ENCODE measurements at regions not wholly inside any gene's neighbourhood (a gene's known extent, or its start where the extent isn't known, plus 50 kb on each side); places are given as distances from the start of the nearest gene placed in this dataset.

GRCh38 chr13:84121456-84121855 lies 239.2 kb upstream of the SLITRK1 start:
- Histone ChIP-seq H3F3A (ENCODE audit: low read depth) (no peaks in the 10 kb centered on the region), H2AFZ (ENCODE audit: low read length) (no peak overlapping the region), H3K9me2 (replicated peaks; ENCODE audit: low read depth, low read length) (no peaks in the 10 kb centered on the region), H3K27me3 (ENCODE audit: insufficient read depth, low read length, poor library complexity, severe bottlenecking) (no peaks in the 10 kb centered on the region), H4K20me1 (ENCODE audit: insufficient read depth, low read length, poor library complexity, severe bottlenecking) (no peaks in the 10 kb centered on the region), H3K4me3 (ENCODE audit: low read length, poor library complexity, severe bottlenecking) (no peak overlapping the region), H3K9ac (ENCODE audit: low read depth, low read length, poor library complexity, severe bottlenecking) (no peak overlapping the region), H3K36me3 (ENCODE audit: insufficient read depth, low read length) (no peaks in the 10 kb centered on the region), H3K4me2 (ENCODE audit: low read depth, low read length, poor library complexity, severe bottlenecking) (no peak overlapping the region), H3K9me3 (ENCODE audit: insufficient read depth, low read depth, low read length) (no peaks in the 10 kb centered on the region), H3K4me1 (ENCODE audit: insufficient read depth, low read length, poor library complexity, severe bottlenecking) (peaks cover 9% of the 10 kb centered on the region), H3K79me2 (ENCODE audit: insufficient read depth, low read length) (no peaks in the 10 kb centered on the region)
- TF ChIP-seq, protein P1, sequence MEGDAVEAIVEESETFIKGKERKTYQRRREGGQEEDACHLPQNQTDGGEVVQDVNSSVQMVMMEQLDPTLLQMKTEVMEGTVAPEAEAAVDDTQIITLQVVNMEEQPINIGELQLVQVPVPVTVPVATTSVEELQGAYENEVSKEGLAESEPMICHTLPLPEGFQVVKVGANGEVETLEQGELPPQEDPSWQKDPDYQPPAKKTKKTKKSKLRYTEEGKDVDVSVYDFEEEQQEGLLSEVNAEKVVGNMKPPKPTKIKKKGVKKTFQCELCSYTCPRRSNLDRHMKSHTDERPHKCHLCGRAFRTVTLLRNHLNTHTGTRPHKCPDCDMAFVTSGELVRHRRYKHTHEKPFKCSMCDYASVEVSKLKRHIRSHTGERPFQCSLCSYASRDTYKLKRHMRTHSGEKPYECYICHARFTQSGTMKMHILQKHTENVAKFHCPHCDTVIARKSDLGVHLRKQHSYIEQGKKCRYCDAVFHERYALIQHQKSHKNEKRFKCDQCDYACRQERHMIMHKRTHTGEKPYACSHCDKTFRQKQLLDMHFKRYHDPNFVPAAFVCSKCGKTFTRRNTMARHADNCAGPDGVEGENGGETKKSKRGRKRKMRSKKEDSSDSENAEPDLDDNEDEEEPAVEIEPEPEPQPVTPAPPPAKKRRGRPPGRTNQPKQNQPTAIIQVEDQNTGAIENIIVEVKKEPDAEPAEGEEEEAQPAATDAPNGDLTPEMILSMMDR (conservative IDR thresholded peaks at IDR 0.05; ENCODE audit: low read length): no peak
- TF ChIP-seq EZH2phosphoT487 (IDR thresholded peaks at IDR 0.05; ENCODE audit: borderline replicate concordance): no peak

DNA sequence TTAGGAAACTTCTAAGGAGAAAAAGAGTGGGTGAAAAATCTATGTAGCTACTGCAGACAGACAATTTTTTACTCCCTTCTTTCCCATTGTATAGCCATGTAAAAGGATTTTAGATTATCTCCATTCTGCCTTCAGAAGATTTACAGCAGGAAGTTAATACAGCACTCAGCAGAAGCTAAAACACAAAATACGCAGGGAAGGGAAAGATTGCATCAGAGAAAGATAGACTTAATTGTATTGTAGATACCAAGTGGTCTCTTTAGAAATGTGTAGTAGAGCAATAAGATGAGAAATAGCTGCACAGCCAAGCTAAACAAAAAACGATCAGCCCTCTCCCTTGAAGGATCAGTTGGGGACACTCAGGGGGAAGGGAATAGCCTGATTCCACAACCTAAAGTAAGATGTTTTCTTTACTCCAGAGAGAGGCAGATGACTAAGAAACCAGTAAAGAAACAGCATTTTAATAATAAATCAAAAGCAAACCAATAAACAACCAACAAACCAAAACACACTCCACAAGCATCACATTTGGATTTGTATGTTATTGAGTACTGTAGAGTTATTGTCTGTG lies 236.7 kb upstream of the SLITRK1 start:
- H3K27me3 ChIP-seq (ENCODE audit: insufficient read depth, low read length, poor library complexity, severe bottlenecking): no peaks in the 10 kb centered on the region
- no peaks in the 10 kb centered on the region for H3K79me2 ChIP-seq (ENCODE audit: insufficient read depth, low read length)
- no peak overlapping the region for H3K9ac ChIP-seq (ENCODE audit: low read depth, low read length, poor library complexity, severe bottlenecking)
- no peaks in the 10 kb centered on the region for H4K20me1 ChIP-seq (ENCODE audit: insufficient read depth, low read length, poor library complexity, severe bottlenecking)
- H3K9me3 ChIP-seq (ENCODE audit: insufficient read depth, low read depth, low read length): no peaks in the 10 kb centered on the region
- H3K4me3 ChIP-seq (ENCODE audit: low read length, poor library complexity, severe bottlenecking): no peak overlapping the region
- H3K4me1 ChIP-seq (ENCODE audit: insufficient read depth, low read length, poor library complexity, severe bottlenecking): peaks cover 9% of the 10 kb centered on the region
- TF ChIP-seq, protein P1 (conservative IDR thresholded peaks at IDR 0.05; ENCODE audit: low read length): no peak
- TF ChIP-seq EZH2phosphoT487 (IDR thresholded peaks at IDR 0.05; ENCODE audit: borderline replicate concordance): no peak
- no peaks in the 10 kb centered on the region for H3F3A ChIP-seq (ENCODE audit: low read depth)
- no peaks in the 10 kb centered on the region for H3K9me2 ChIP-seq (replicated peaks; ENCODE audit: low read depth, low read length)
- peak overlapping the region; percentile 44 for H2AFZ ChIP-seq (ENCODE audit: low read length)
- H3K4me2 ChIP-seq (ENCODE audit: low read depth, low read length, poor library complexity, severe bottlenecking): peak overlapping the region; percentile 23
- H3K36me3 ChIP-seq (ENCODE audit: insufficient read depth, low read length): no peaks in the 10 kb centered on the region

DNA sequence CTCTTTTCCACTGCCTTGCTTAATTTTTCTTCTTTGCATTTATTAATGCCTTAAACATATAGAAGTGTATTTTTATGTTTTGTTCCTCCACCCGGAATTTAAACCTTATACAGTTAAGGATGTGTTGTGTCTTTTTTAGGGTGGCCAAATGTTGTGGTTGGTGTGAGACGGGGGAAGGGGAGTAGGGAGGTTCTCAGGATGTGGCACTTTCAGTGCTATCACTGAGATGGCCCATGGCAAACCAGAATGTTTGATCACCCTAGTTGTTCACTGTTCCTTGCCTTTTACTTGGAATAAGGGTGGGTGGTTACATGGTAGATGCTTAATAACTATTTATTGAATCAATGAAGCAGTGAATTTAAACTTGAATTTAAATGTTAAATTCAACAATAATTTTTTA lies 216.0 kb upstream of the SLITRK1 start:
- Histone ChIP-seq H3K79me2 (ENCODE audit: insufficient read depth, low read length) (peaks cover 6% of the 10 kb centered on the region; the same call in 1 of the 2 replicates), H3K27me3 (ENCODE audit: insufficient read depth, low read length, poor library complexity, severe bottlenecking) (no peaks in the 10 kb centered on the region), H3K9me2 (replicated peaks; ENCODE audit: low read depth, low read length) (no peaks in the 10 kb centered on the region), H3K4me3 (ENCODE audit: low read length, poor library complexity, severe bottlenecking) (no peak overlapping the region), H3K4me2 (ENCODE audit: low read depth, low read length, poor library complexity, severe bottlenecking) (peak overlapping the region; percentile 27), H3K9me3 (ENCODE audit: insufficient read depth, low read depth, low read length) (no peaks in the 10 kb centered on the region), H3K36me3 (ENCODE audit: insufficient read depth, low read length) (no peaks in the 10 kb centered on the region), H3F3A (ENCODE audit: low read depth) (peaks cover 3% of the 10 kb centered on the region; the same call in 1 of the 2 replicates), H3K9ac (ENCODE audit: low read depth, low read length, poor library complexity, severe bottlenecking) (no peak overlapping the region), H2AFZ (ENCODE audit: low read length) (no peak overlapping the region), H4K20me1 (ENCODE audit: insufficient read depth, low read length, poor library complexity, severe bottlenecking) (no peaks in the 10 kb centered on the region), H3K4me1 (ENCODE audit: insufficient read depth, low read length, poor library complexity, severe bottlenecking) (peaks cover 25% of the 10 kb centered on the region)
- TF ChIP-seq EZH2phosphoT487 (IDR thresholded peaks at IDR 0.05; ENCODE audit: borderline replicate concordance): no peak
- TF ChIP-seq, protein P1 (conservative IDR thresholded peaks at IDR 0.05; ENCODE audit: low read length): no peak
